GM23248 (cell line): ENCODE measurements at regions not wholly inside any gene's neighbourhood (a gene's known extent, or its start where the extent isn't known, plus 50 kb on each side); places are given as distances from the start of the nearest gene placed in this dataset.

Experiments used
- DNase-seq: peaks from one replicate; pipeline ENCODE4 v3.0.0-alpha.2; 2015
- H2AFZ ChIP-seq: fragments of 200-600 bp; sonication (generic); 2 replicates; pipeline ENCODE4 v1.6.1; 2016; ENCODE audit warnings: antibody characterized with exemption
- H3F3A ChIP-seq: fragments of 200-600 bp; sonication (generic); 2 replicates; pipeline ENCODE4 v1.6.1; 2016; ENCODE audit warnings: mild to moderate bottlenecking, antibody characterized with exemption, mixed run types; ENCODE audit not compliant: insufficient read depth
- H3K27ac ChIP-seq: fragments of 200-600 bp; sonication (generic); 2 replicates; pipeline ENCODE4 v1.5.1; 2016; ENCODE audit warnings: mild to moderate bottlenecking
- H3K27me3 ChIP-seq: fragments of 200-600 bp; sonication (generic); replicated peaks from 2 replicates; pipeline ENCODE4 v1.6.1; 2016; ENCODE audit warnings: mild to moderate bottlenecking; ENCODE audit not compliant: insufficient read depth
- H3K36me3 ChIP-seq: fragments of 200-600 bp; sonication (generic); 2 replicates; pipeline ENCODE4 v1.6.1; 2016; ENCODE audit warnings: low read depth, mild to moderate bottlenecking
- H3K4me1 ChIP-seq: fragments of 200-600 bp; sonication (generic); 2 replicates; pipeline ENCODE4 v1.6.1; 2016; ENCODE audit warnings: mild to moderate bottlenecking; ENCODE audit not compliant: insufficient read depth
- H3K4me2 ChIP-seq: fragments of 200-600 bp; sonication (generic); one replicate; pipeline ENCODE4 v1.6.1; 2016; ENCODE audit warnings: mild to moderate bottlenecking; ENCODE audit not compliant: unreplicated experiment
- H3K4me3 ChIP-seq: fragments of 200-600 bp; sonication (generic); 2 replicates; pipeline ENCODE4 v1.5.1; 2016; ENCODE audit warnings: mild to moderate bottlenecking
- H3K79me2 ChIP-seq: fragments of 200-600 bp; sonication (generic); 2 replicates; pipeline ENCODE4 v1.6.1; 2016; ENCODE audit warnings: mild to moderate bottlenecking; ENCODE audit not compliant: insufficient read depth
- H3K9ac ChIP-seq: fragments of 200-600 bp; sonication (generic); 2 replicates; pipeline ENCODE4 v1.6.1; 2016; ENCODE audit warnings: mild to moderate bottlenecking
- H3K9me2 ChIP-seq: fragments of 200-600 bp; sonication (generic); 2 replicates; pipeline ENCODE4 v1.6.1; 2016; ENCODE audit warnings: mixed run types, mild to moderate bottlenecking, moderate library complexity; ENCODE audit not compliant: insufficient read depth
- H3K9me3 ChIP-seq: fragments of 200-600 bp; sonication (generic); one replicate; pipeline ENCODE4 v1.6.1; 2017; ENCODE audit warnings: low read depth
- H4K20me1 ChIP-seq: fragments of 200-600 bp; sonication (generic); 2 replicates; pipeline ENCODE4 v1.6.0; 2016; ENCODE audit not compliant: insufficient read depth
- EZH2 ChIP-seq: fragments of 200-600 bp; sonication (generic); IDR thresholded peaks from 2 replicates; pipeline ENCODE4 v1.6.1; 2018; ENCODE audit warnings: antibody characterized with exemption, mild to moderate bottlenecking; ENCODE audit not compliant: insufficient read depth, poor library complexity, severe bottlenecking
- EZH2phosphoT487 ChIP-seq: fragments of 200-600 bp; sonication (generic); IDR thresholded peaks from 2 replicates; pipeline ENCODE4 v1.6.1; 2018; ENCODE audit warnings: antibody characterized with exemption, moderate library complexity, mild to moderate bottlenecking, low read depth; ENCODE audit not compliant: insufficient read depth
- WGBS, 2 experiments: methylation state at CpG; one replicate each; pipeline ENCODE4 v1.1.6; 2015 to 2017; ENCODE audit warnings: low lambda C conversion rate in 2 of 2, low coverage in 1 of 2; ENCODE audit errors: missing lambda C conversion rate in 2 of 2; 5-methylcytosine and 5-hydroxymethylcytosine counted together
- in situ Hi-C: fragments of 300-500 bp; cut with MboI; formaldehyde crosslinking; loops from 2 replicates; pipeline ENCODE4 v1.15.0; 2020

GRCh38 chr9:110077925-110078324, 130.0 kb downstream of the C9orf152 start:
- Histone ChIP-seq H3K9me3 (no peaks in the 10 kb centered on the region), H3K27ac (peak overlapping the region; percentile 50), H3K4me1 (peaks cover 71% of the 10 kb centered on the region), H3K27me3 (no peaks in the 10 kb centered on the region), H3K9ac (peak overlapping the region; percentile 43), H2AFZ (no peak overlapping the region), H3K4me3 (peak overlapping the region; percentile 18), H3F3A (peaks cover 66% of the 10 kb centered on the region), H3K9me2 (no peaks in the 10 kb centered on the region), H3K79me2 (peaks cover 100% of the 10 kb centered on the region), H4K20me1 (peaks cover 23% of the 10 kb centered on the region), H3K4me2 (peak overlapping the region; percentile 79), H3K36me3 (peaks cover 11% of the 10 kb centered on the region)
- TF ChIP-seq EZH2 (no peak), EZH2phosphoT487 (no peak)
- DNase-seq, result peak; percentile 70
- 13 to 25% methylated on average over 7 of the region's 7 CpGs for WGBS, 2 experiments
- in situ Hi-C loops, result no loop called here

DNA sequence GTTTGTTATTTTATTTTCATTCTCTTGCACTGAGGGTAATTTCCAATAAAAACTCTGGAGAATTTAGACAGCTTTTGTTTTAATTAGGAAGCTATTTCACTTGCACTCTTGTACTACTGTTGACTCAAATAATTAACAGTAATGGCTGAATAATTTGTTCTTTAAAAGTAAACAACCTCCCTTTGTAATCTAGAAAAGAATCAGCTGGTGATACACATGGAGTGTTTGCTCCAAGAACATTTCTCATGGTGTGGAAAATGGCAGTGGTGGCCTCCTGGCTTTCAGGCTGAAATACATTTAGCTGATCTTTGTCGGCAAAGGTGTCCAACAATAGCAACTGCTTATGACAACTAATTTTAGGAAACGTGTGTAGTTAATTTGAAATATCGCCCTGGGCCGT, 129.4 kb downstream of the C9orf152 start:
- in situ Hi-C loops, result no loop called here
- WGBS, 2 experiments, result 32 to 38% methylated on average over 4 of the region's 4 CpGs

DNA sequence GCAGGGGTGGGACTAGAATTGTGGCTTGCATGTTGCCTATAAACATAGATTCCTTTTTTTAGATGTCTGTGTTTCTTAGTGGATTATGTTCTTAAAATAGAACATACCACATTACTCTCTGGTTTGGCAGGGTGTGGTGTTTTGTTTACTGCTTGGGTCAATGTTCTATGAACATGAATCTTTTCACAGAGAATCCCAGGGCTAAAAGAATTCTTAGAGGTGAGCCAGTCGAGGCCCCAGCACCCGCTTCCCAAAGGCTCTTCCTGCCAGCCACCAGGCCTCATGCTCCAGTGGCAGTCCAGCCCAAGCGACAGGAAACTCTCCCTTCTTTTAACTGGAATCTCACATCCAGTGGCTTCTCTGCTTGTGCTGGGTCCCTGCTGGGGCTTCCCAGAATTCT, 126.6 kb downstream of the C9orf152 start:
- H4K20me1 ChIP-seq, result peaks cover 42% of the 10 kb centered on the region
- H3K36me3 ChIP-seq, result peaks cover 5% of the 10 kb centered on the region
- peaks cover 100% of the 10 kb centered on the region for H3K79me2 ChIP-seq
- peak overlapping the region; percentile 41 for H3K9ac ChIP-seq
- H3F3A ChIP-seq, result peaks cover 65% of the 10 kb centered on the region
- no peak overlapping the region for H2AFZ ChIP-seq
- WGBS, 2 experiments, result 8 to 11% methylated on average over 3 of the region's 3 CpGs
- in situ Hi-C loops, result no loop called here
- DNase-seq, result peak; percentile 68
- H3K27me3 ChIP-seq, result no peaks in the 10 kb centered on the region
- no peaks in the 10 kb centered on the region for H3K9me2 ChIP-seq
- peak overlapping the region; percentile 40 for H3K4me2 ChIP-seq
- TF ChIP-seq EZH2phosphoT487 (no peak), EZH2 (no peak)
- peak overlapping the region; percentile 66 for H3K27ac ChIP-seq
- no peak overlapping the region for H3K4me3 ChIP-seq
- H3K4me1 ChIP-seq, result peaks cover 60% of the 10 kb centered on the region
- no peaks in the 10 kb centered on the region for H3K9me3 ChIP-seq

More for the DNA sequence above, 129.4 kb downstream of the C9orf152 start:
- Histone ChIP-seq H3K4me1 (peaks cover 66% of the 10 kb centered on the region), H3K9me2 (no peaks in the 10 kb centered on the region), H3K9me3 (no peaks in the 10 kb centered on the region), H2AFZ (no peak overlapping the region), H3K27me3 (no peaks in the 10 kb centered on the region), H3K4me2 (peak overlapping the region; percentile 79), H3K36me3 (peaks cover 7% of the 10 kb centered on the region), H3K27ac (peak overlapping the region; percentile 50), H3F3A (peaks cover 66% of the 10 kb centered on the region), H3K4me3 (peak overlapping the region; percentile 18), H3K79me2 (peaks cover 100% of the 10 kb centered on the region), H3K9ac (peak overlapping the region; percentile 43), H4K20me1 (peaks cover 24% of the 10 kb centered on the region)
- TF ChIP-seq EZH2phosphoT487 (no peak), EZH2 (no peak)
- no peak for DNase-seq

DNA sequence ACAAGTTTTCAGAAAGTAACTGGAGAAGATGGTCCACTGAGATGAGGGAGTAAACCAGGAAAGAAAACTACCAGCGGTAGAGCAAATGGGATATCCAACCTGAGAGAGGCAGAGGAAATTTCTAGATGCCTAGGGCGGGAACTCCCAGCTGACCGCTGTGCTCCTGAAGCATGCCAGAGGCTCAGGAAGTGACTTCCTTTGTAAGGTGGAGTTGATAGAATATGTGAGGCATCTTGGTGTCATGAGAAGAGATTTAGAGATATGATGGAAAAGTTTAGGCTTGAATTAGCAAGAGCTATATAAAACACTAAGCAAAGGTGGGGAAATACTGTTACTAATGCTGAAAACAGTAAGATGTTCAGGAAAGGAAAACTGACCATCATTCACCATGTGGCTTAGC, 124.1 kb downstream of the C9orf152 start:
- peak; percentile 41 for DNase-seq
- Histone ChIP-seq H2AFZ (no peak overlapping the region), H3K9ac (no peak overlapping the region), H3K9me2 (no peaks in the 10 kb centered on the region), H3K36me3 (peaks cover 5% of the 10 kb centered on the region), H3K9me3 (no peaks in the 10 kb centered on the region), H3K27ac (peak overlapping the region; percentile 21), H3K4me1 (peaks cover 36% of the 10 kb centered on the region), H3F3A (peaks cover 50% of the 10 kb centered on the region), H3K4me2 (no peak overlapping the region), H3K27me3 (no peaks in the 10 kb centered on the region), H3K79me2 (peaks cover 100% of the 10 kb centered on the region), H3K4me3 (no peak overlapping the region), H4K20me1 (peaks cover 49% of the 10 kb centered on the region)
- WGBS, 2 experiments, result 93 to 100% methylated on average over 3 of the region's 3 CpGs
- in situ Hi-C loops, result no loop called here
- TF ChIP-seq EZH2phosphoT487 (no peak), EZH2 (no peak)

GRCh38 chr9:110086537-110086936, 121.4 kb downstream of the C9orf152 start:
- Histone ChIP-seq H3K27me3 (no peaks in the 10 kb centered on the region), H3K9ac (no peak overlapping the region), H4K20me1 (peaks cover 59% of the 10 kb centered on the region), H3K4me3 (no peak overlapping the region), H3F3A (peaks cover 57% of the 10 kb centered on the region), H3K79me2 (peaks cover 100% of the 10 kb centered on the region), H2AFZ (no peak overlapping the region), H3K4me1 (peaks cover 22% of the 10 kb centered on the region), H3K27ac (no peak overlapping the region), H3K9me3 (no peaks in the 10 kb centered on the region), H3K36me3 (no peaks in the 10 kb centered on the region; the same call in 1 of the 2 replicates), H3K9me2 (no peaks in the 10 kb centered on the region), H3K4me2 (no peak overlapping the region)
- DNase-seq, result no peak
- WGBS, 2 experiments, result 95 to 100% methylated on average over 1 of the region's 1 CpG
- in situ Hi-C loops, result no loop called here
- TF ChIP-seq EZH2 (no peak), EZH2phosphoT487 (no peak)
